DND-41 (cell line): ENCODE measurements at regions not wholly inside any gene's neighbourhood (a gene's known extent, or its start where the extent isn't known, plus 50 kb on each side); places are given as distances from the start of the nearest gene placed in this dataset.

Source experiments
- ATAC-seq: fragments of 200-7000 bp; cut with Tn5 transposase; 3 replicates; pipeline ENCODE4 v1.9.1; 2021; ENCODE audit warnings: low read depth; ENCODE audit not compliant: insufficient read depth
- DNase-seq: peaks from one replicate; pipeline ENCODE4 v3.0.0-alpha.2; 2020
- H2AFZ ChIP-seq: 2 replicates; pipeline ENCODE4 v1.6.0; 2012; ENCODE audit warnings: low read depth, low read length
- H3K27ac ChIP-seq: 2 replicates; pipeline ENCODE4 v1.5.1; 2012; ENCODE audit warnings: low read length, inconsistent platforms
- H3K27me3 ChIP-seq: fragments of 200-600 bp; sonication (generic); 2 replicates; pipeline ENCODE4 v1.6.0; 2012; ENCODE audit warnings: low read length, mild to moderate bottlenecking, inconsistent platforms; ENCODE audit not compliant: insufficient read depth, poor library complexity
- H3K36me3 ChIP-seq: 2 replicates; pipeline ENCODE4 v1.5.1; 2012; ENCODE audit warnings: low read length, inconsistent platforms; ENCODE audit not compliant: insufficient read depth
- H3K4me1 ChIP-seq: 2 replicates; pipeline ENCODE4 v1.5.1; 2012; ENCODE audit warnings: mild to moderate bottlenecking, low read length; ENCODE audit not compliant: insufficient read depth
- H3K4me2 ChIP-seq: 2 replicates; pipeline ENCODE4 v1.6.0; 2012; ENCODE audit warnings: mild to moderate bottlenecking, moderate library complexity, low read length, inconsistent platforms; ENCODE audit not compliant: insufficient read depth
- H3K4me3 ChIP-seq, 2 experiments: fragments of 200-600 bp in 1 of 2; shearing (Covaris generic) in 1 of 2; 2 replicates each; pipeline ENCODE4 v1.5.1; 2012 to 2016; ENCODE audit warnings: inconsistent platforms in 2 of 2, low read length in 2 of 2, mild to moderate bottlenecking in 2 of 2, low read depth in 1 of 2, moderate library complexity in 1 of 2
- H3K79me2 ChIP-seq: 2 replicates; pipeline ENCODE4 v1.6.0; 2012; ENCODE audit warnings: low read length, inconsistent platforms; ENCODE audit not compliant: insufficient read depth
- H3K9ac ChIP-seq: 2 replicates; pipeline ENCODE4 v1.6.0; 2012; ENCODE audit warnings: low read depth, mild to moderate bottlenecking, inconsistent platforms, low read length, moderate library complexity
- H3K9me3 ChIP-seq: 2 replicates; pipeline ENCODE4 v1.5.1; 2012; ENCODE audit warnings: low read length, moderate library complexity, mild to moderate bottlenecking, inconsistent platforms; ENCODE audit not compliant: insufficient read depth, severe bottlenecking
- H4K20me1 ChIP-seq: 2 replicates; pipeline ENCODE4 v1.6.0; 2012; ENCODE audit warnings: low read length; ENCODE audit not compliant: insufficient read depth
- CTCF ChIP-seq: IDR thresholded peaks from 2 replicates; pipeline ENCODE4 v1.5.1; 2012; ENCODE audit warnings: borderline replicate concordance, low read length, moderate library complexity, mild to moderate bottlenecking; ENCODE audit not compliant: poor library complexity, severe bottlenecking; ENCODE audit errors: extremely low read depth
- EZH2 ChIP-seq: IDR thresholded peaks from 3 replicates; pipeline ENCODE4 v1.6.1; 2012; ENCODE audit warnings: borderline replicate concordance, low read depth, mild to moderate bottlenecking, moderate library complexity, low read length, inconsistent platforms; ENCODE audit not compliant: severe bottlenecking

GRCh38 chr17:77320044-77320440 lies 179.3 kb downstream of the SEC14L1 start:
- H3K27me3 ChIP-seq: no peaks in the 10 kb centered on the region
- no peaks in the 10 kb centered on the region for H3K36me3 ChIP-seq
- H3K9me3 ChIP-seq: no peaks in the 10 kb centered on the region
- ATAC-seq (no peak), DNase-seq (no peak)
- H3K4me3 ChIP-seq: no peak overlapping the region
- H4K20me1 ChIP-seq: peaks cover 7% of the 10 kb centered on the region
- H3K27ac ChIP-seq: no peak overlapping the region
- H3K9ac ChIP-seq: no peak overlapping the region
- H2AFZ ChIP-seq: no peak overlapping the region
- TF ChIP-seq CTCF: no peak
- no peak for TF ChIP-seq EZH2
- H3K79me2 ChIP-seq: no peaks in the 10 kb centered on the region
- H3K4me2 ChIP-seq: no peak overlapping the region
- H3K4me1 ChIP-seq: peaks cover 18% of the 10 kb centered on the region

GRCh38 chr17:77320485-77321256 lies 179.9 kb downstream of the SEC14L1 start:
- Histone ChIP-seq H3K27me3 (no peaks in the 10 kb centered on the region), H3K36me3 (no peaks in the 10 kb centered on the region), H3K4me2 (no peak overlapping the region), H3K4me1 (peaks cover 24% of the 10 kb centered on the region), H3K79me2 (no peaks in the 10 kb centered on the region), H3K9ac (no peak overlapping the region), H2AFZ (no peak overlapping the region), H4K20me1 (peaks cover 12% of the 10 kb centered on the region), H3K9me3 (no peaks in the 10 kb centered on the region), H3K27ac (no peak overlapping the region), H3K4me3 (no peak overlapping the region)
- DNase-seq (no peak), ATAC-seq (no peak)
- TF ChIP-seq EZH2 (no peak), CTCF (no peak)

GRCh38 chr17:77321649-77322513 lies 181.1 kb downstream of the SEC14L1 start:
- Histone ChIP-seq H3K27ac (no peak overlapping the region), H3K4me2 (no peak overlapping the region), H3K9me3 (no peaks in the 10 kb centered on the region), H3K4me1 (peaks cover 32% of the 10 kb centered on the region), H3K36me3 (no peaks in the 10 kb centered on the region), H4K20me1 (peaks cover 18% of the 10 kb centered on the region), H3K9ac (no peak overlapping the region), H3K27me3 (no peaks in the 10 kb centered on the region), H3K4me3 (no peak overlapping the region), H2AFZ (no peak overlapping the region), H3K79me2 (no peaks in the 10 kb centered on the region)
- ATAC-seq: no peak
- TF ChIP-seq CTCF: no peak
- TF ChIP-seq EZH2: no peak
- no peak for DNase-seq
